ENCODE measurements at regions not wholly inside any gene's neighbourhood (a gene's known extent, or its start where the extent isn't known, plus 50 kb on each side); places are given as distances from the start of the nearest gene placed in this dataset.

DNA sequence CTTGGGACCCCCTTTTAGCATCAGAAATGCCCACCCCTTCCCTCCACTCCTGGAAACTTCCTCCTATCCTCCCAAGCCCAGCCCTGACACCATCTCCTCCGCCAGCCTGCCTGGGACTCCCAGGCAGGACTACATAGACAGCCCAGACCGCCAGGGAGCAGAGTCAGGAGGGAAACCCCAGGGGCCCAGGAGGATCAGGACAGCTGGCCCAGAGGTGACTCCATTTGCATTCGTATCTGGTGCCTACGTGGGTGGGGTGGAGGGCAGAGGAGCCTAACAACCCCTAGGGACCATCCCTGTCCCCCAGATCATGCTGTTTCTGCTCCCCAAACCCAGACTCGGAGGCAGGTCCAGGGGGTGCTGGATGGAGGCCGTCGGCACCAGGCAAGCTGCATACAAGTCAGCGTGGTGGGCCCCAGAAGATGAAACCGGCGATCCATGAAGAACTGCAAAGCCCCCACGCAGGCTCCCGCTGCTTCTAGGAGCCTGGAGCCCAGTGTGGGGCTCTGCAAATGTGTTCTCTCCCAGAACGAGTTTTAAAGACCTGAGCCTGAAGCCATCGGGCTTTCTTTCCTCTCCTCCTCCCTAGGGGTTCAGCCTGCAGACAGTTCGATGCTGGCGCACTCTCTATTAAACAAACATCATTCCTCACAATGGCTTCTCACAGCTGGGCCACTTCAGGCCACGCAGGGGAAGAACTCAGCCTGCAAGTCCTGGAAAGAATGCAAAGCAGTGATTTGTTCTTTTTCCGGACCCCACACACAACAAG lies 1506.8 kb downstream of the BRD1 start:
- Histone ChIP-seq H3K9me2 (replicated peaks; ENCODE audit: insufficient read depth, low read length) (no peaks in the 10 kb centered on the region), H4K20me1 (ENCODE audit: low read depth, low read length) (no peaks in the 10 kb centered on the region), H3K4me2 (ENCODE audit: low read depth, low read length, poor library complexity, severe bottlenecking) (no peak overlapping the region), H3K9ac (ENCODE audit: low read length) (no peak overlapping the region), H3K27ac (ENCODE audit: low read depth, low read length) (no peak overlapping the region), H3K36me3 (ENCODE audit: low read length) (no peaks in the 10 kb centered on the region), H3K9me3 (ENCODE audit: insufficient read depth, low read length) (peaks cover 7% of the 10 kb centered on the region; the same call in 1 of the 2 replicates), H3K27me3 (ENCODE audit: low read length) (no peaks in the 10 kb centered on the region), H3K4me3 (ENCODE audit: insufficient read depth, low read length, poor library complexity, severe bottlenecking) (no peak overlapping the region), H2AFZ (ENCODE audit: low read depth, low read length, severe bottlenecking) (no peak overlapping the region), H3F3A (ENCODE audit: insufficient read depth) (no peaks in the 10 kb centered on the region), H3K79me2 (ENCODE audit: insufficient read depth, low read length) (no peaks in the 10 kb centered on the region)
- TF ChIP-seq, protein P1, sequence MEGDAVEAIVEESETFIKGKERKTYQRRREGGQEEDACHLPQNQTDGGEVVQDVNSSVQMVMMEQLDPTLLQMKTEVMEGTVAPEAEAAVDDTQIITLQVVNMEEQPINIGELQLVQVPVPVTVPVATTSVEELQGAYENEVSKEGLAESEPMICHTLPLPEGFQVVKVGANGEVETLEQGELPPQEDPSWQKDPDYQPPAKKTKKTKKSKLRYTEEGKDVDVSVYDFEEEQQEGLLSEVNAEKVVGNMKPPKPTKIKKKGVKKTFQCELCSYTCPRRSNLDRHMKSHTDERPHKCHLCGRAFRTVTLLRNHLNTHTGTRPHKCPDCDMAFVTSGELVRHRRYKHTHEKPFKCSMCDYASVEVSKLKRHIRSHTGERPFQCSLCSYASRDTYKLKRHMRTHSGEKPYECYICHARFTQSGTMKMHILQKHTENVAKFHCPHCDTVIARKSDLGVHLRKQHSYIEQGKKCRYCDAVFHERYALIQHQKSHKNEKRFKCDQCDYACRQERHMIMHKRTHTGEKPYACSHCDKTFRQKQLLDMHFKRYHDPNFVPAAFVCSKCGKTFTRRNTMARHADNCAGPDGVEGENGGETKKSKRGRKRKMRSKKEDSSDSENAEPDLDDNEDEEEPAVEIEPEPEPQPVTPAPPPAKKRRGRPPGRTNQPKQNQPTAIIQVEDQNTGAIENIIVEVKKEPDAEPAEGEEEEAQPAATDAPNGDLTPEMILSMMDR (IDR thresholded peaks at IDR 0.05; ENCODE audit: insufficient read depth, low read length, poor library complexity, severe bottlenecking): no peak
- TF ChIP-seq EZH2phosphoT487 (conservative IDR thresholded peaks at IDR 0.05; ENCODE audit: low read length): no peak

DNA sequence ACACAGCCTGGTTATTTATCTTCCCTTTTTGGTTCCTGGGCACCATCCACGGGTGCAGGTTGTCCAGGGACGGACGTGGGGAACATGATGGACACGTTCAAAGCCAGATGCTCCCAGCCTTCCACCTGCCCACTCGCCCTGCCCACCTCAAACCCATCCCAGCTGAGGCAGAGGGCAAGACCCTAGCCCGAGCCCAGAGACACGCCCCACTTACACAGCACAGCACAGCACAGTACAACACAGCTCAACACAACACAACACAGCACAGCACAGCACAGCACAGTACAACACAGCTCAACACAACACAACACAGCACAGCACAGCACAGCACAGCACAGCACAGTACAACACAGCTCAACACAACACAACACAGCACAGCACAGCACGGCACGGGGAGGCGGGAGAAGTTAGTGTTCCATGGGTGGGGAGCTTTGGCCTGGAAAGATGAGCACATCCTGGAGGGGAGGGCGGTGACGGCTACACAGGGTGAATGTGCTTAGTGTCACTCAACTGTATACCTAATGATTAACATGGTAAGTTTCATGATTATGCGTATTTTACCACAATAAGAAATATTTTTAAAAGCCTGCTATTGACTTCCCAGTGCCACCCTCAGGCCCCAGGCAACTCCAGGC lies 1507.5 kb downstream of the BRD1 start:
- Histone ChIP-seq H3K9me3 (ENCODE audit: insufficient read depth, low read length) (peaks cover 7% of the 10 kb centered on the region; the same call in 1 of the 2 replicates), H3K36me3 (ENCODE audit: low read length) (no peaks in the 10 kb centered on the region), H3K4me2 (ENCODE audit: low read depth, low read length, poor library complexity, severe bottlenecking) (no peak overlapping the region), H3K79me2 (ENCODE audit: insufficient read depth, low read length) (no peaks in the 10 kb centered on the region), H3F3A (ENCODE audit: insufficient read depth) (no peaks in the 10 kb centered on the region), H3K9me2 (replicated peaks; ENCODE audit: insufficient read depth, low read length) (no peaks in the 10 kb centered on the region), H3K27me3 (ENCODE audit: low read length) (no peaks in the 10 kb centered on the region), H4K20me1 (ENCODE audit: low read depth, low read length) (no peaks in the 10 kb centered on the region), H3K4me3 (ENCODE audit: insufficient read depth, low read length, poor library complexity, severe bottlenecking) (no peak overlapping the region), H3K27ac (ENCODE audit: low read depth, low read length) (no peak overlapping the region), H3K9ac (ENCODE audit: low read length) (no peak overlapping the region), H2AFZ (ENCODE audit: low read depth, low read length, severe bottlenecking) (no peak overlapping the region)
- no peak for TF ChIP-seq EZH2phosphoT487 (conservative IDR thresholded peaks at IDR 0.05; ENCODE audit: low read length)
- TF ChIP-seq, protein P1 (IDR thresholded peaks at IDR 0.05; ENCODE audit: insufficient read depth, low read length, poor library complexity, severe bottlenecking): no peak

DNA sequence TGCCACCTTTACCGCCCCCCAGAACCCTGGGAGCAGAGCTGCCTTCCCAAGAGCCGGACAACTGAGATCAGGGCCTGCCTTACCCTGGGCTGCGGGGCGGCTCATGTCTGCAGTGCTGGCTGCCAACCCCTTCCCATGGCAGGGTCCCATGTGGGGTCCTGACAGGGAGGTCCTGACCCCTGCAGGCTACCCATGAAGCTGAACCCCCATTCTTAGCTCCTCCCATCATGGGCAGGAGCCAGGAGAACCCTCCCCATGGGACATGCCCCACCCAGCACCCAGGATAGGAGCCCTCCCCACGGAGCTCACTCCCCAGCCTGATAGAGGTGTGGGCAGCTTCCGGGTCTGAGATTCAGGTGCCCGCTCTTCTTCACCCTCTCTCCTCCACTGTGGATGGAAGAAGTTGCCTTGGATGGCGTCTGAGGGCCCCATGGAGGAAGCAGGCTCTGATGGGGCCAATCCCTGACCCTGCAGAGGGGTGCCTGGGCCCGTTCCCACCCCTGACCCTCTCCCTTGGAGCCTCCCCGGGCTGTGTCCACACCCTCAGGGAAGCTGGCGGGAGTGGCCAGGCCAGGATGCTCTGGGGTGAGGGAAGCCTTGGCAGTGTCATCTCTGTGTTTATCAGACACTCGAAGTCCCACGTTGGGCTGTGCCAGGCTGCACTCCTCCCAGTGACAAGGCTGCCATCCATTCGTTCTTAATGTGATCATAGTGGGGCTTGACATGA lies 1508.2 kb downstream of the BRD1 start:
- Histone ChIP-seq H3K9me2 (replicated peaks; ENCODE audit: insufficient read depth, low read length) (no peaks in the 10 kb centered on the region), H3K9ac (ENCODE audit: low read length) (no peak overlapping the region), H3K4me2 (ENCODE audit: low read depth, low read length, poor library complexity, severe bottlenecking) (no peak overlapping the region), H4K20me1 (ENCODE audit: low read depth, low read length) (no peaks in the 10 kb centered on the region), H3K9me3 (ENCODE audit: insufficient read depth, low read length) (peaks cover 1% of the 10 kb centered on the region; the same call in 1 of the 2 replicates), H2AFZ (ENCODE audit: low read depth, low read length, severe bottlenecking) (no peak overlapping the region), H3K4me3 (ENCODE audit: insufficient read depth, low read length, poor library complexity, severe bottlenecking) (no peak overlapping the region), H3K79me2 (ENCODE audit: insufficient read depth, low read length) (no peaks in the 10 kb centered on the region), H3K27ac (ENCODE audit: low read depth, low read length) (no peak overlapping the region), H3K36me3 (ENCODE audit: low read length) (no peaks in the 10 kb centered on the region), H3F3A (ENCODE audit: insufficient read depth) (no peaks in the 10 kb centered on the region), H3K27me3 (ENCODE audit: low read length) (no peaks in the 10 kb centered on the region)
- TF ChIP-seq, protein P1 (IDR thresholded peaks at IDR 0.05; ENCODE audit: insufficient read depth, low read length, poor library complexity, severe bottlenecking): no peak
- no peak for TF ChIP-seq EZH2phosphoT487 (conservative IDR thresholded peaks at IDR 0.05; ENCODE audit: low read length)
